MV-4-11 (cell line): ENCODE measurements at regions not wholly inside any gene's neighbourhood (a gene's known extent, or its start where the extent isn't known, plus 50 kb on each side); places are given as distances from the start of the nearest gene placed in this dataset.
"Not testable (repeated sequence)": the region's sequence is repeated elsewhere in the genome, so short reads cannot be mapped to it uniquely, and the experiment has no call there.

Source experiments
- DNase-seq: peaks from one replicate; lab custom pipeline; 2025; lab: John Stamatoyannopoulos, UW

- DNase-seq, result no peak
Observed at GRCh38 chr7:153524070-153524601, 528.1 kb upstream of the DPP6 start.

- no peak for DNase-seq
Observed at GRCh38 chr7:153529100-153529499, 523.1 kb upstream of the DPP6 start.

GRCh38 chr7:153529651-153530165 is 522.5 kb upstream of the DPP6 start:
- DNase-seq, result no peak

- DNase-seq, result no peak
Observed at GRCh38 chr7:153530441-153530840, 521.8 kb upstream of the DPP6 start.

DNA sequence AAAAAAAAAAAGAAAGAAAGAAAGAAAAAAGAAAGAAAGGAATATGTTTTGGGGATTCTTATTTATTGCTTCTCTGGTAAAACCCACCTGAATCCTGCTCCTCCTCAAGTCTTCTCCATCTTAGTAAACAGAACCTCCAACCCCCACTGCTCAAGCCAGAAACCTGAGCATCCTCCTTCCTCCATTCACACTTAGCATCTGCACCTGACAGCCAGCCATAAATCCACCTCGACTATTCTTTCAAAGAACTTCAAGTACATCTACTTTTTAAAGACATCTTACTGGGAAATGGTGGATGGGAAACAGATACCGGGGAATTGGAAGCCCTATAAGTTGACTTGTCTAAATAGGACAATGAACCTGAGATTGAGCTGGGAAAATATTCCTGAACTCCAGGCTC is 519.9 kb upstream of the DPP6 start:
- DNase-seq, result no peak

DNA sequence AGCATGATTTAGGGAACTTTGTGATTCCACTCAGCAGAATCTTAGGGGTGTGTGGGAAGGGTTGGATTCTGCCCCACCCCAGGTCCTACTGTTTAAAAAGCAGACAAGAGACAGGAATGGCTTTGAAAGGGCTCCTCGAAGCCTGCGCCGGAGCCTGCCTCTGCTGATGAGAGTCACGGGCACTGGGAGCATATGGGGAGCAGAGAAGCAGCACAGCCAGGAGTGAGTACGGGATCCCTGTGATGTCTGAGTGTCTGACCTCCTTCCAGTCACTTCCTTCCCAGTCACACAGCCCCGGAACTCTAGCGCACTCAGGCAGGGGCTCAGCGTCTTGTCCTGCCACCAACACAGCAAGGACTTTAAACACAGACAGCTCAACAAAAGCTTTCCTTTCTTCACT is 514.9 kb upstream of the DPP6 start:
- no peak for DNase-seq

GRCh38 chr7:153541903-153542302 is 510.3 kb upstream of the DPP6 start:
- no peak for DNase-seq

DNA sequence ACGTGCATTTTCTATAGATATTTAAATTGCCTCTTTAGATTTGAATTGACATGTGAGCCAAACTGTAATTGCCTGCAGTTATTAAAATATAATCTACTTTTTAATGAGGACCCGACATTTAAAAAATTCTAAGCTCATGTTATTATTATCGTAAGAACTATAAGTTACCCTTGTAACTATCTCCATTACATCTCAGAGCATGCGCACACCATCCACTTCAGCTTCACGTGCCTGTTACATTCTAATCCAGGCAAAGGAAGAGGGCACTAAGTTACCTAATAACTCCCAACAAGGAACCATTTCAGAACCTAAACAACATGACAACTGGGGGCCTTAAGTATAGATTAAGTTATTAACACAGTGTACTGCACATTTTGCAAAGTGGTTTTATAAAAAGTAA is 509.0 kb upstream of the DPP6 start:
- no peak for DNase-seq

GRCh38 chr7:153550173-153550572 is 502.0 kb upstream of the DPP6 start:
- DNase-seq, result no peak

DNA sequence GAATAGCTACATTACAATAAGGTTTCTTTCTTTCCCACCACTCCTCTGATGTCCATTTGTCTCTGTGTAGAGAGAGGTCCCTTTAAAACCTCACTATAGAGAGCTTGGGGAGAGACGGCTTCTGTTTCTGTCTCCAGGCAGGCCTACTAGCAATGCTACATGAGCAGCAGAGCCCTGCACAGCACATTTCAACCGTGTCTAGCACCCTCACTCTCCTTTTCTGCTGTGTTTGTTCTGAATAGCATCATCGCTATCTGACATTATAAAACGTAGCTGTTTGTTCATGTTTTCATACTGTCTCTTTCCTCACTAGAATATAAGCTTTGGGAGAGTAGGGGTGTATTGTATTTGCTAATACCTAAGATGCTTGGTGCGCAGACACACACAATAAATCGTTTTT is 487.8 kb upstream of the DPP6 start:
- no peak for DNase-seq

- no peak for DNase-seq
Observed at GRCh38 chr7:153566324-153566723, 485.9 kb upstream of the DPP6 start.

GRCh38 chr7:153567426-153567825 is 484.8 kb upstream of the DPP6 start:
- DNase-seq, result no peak

DNA sequence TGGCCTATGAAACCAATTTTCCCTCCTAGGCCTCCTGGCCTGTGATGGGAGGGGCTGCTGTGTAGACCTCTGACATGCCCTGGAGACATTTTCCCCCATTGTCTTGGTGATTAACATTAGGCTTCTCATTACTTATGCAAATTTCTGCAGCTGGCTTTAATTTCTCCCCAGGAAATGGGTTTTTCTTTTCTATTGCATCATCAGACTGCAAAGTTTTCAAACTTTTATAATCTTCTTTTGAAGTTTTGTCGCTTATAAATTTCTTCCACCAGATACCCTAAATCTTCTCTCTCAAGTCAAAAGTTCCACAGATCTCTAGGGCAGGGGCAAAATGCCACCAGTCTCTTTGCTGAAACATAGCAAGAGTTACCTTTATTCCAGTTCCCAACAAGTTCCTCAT is 482.7 kb upstream of the DPP6 start:
- DNase-seq, result not testable (repeated sequence)

DNA sequence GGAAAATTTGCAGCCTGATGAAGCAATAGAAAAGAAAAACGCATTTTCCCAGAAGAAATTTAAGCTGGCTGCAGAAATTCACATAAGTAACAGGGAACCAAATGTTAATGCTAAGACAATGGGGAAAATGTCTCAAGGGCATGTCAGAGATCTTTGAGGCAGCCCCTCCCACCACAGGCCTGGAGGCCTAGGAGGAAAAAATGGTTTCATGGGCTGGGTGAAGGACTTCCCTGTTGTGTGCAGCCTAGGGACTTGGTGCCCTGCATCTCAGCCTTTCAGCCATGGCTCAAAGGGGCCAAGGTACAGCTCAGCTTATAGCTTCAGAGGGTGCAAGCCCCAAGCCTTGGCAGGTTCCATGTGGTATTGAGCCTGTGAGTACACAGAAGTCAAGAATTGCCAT is 476.1 kb upstream of the DPP6 start:
- DNase-seq, result no peak

GRCh38 chr7:153581419-153581818 is 470.8 kb upstream of the DPP6 start:
- no peak for DNase-seq

- DNase-seq, result no peak
Observed at GRCh38 chr7:153584132-153584531, 468.1 kb upstream of the DPP6 start.

DNA sequence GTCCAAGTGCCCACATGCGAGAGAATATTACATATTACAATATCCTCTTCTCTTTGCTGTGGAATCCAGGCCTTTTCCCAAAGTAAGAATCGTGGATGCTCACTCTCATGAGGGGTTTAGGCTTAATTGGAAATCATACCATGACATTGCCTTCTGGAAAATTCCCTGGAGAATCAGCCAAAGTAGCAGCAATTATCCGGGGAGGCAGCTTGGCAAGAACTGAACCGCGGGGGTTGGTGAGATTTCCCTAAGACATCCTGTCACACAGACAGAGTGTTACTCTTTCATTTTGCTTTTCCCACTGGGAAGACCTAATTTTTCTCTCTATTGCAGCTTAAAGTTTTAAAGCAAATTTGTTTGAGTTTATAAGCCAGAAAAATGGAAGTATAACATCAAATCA is 463.6 kb upstream of the DPP6 start:
- DNase-seq, result no peak

- no peak for DNase-seq
Observed at GRCh38 chr7:153590136-153590535, 462.1 kb upstream of the DPP6 start.

DNA sequence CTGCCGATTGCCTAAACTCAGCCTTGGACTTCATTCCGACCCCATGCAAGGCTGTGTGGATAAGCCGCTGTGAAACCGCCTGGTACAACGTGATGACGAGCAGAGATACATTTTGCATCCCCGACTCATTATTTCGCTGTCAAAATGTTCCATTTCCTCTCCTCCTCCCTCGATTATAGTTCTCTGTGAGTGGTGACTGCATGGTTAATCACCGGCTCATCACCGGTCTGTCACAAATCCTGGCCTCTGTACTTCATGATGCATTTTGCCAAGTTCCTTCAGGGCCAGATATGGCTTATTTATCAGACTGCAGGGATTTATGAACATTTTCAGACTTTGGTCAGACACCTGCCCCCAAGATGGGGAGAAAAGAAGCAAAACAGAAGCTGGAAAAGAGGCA is 461.6 kb upstream of the DPP6 start:
- DNase-seq, result no peak

DNA sequence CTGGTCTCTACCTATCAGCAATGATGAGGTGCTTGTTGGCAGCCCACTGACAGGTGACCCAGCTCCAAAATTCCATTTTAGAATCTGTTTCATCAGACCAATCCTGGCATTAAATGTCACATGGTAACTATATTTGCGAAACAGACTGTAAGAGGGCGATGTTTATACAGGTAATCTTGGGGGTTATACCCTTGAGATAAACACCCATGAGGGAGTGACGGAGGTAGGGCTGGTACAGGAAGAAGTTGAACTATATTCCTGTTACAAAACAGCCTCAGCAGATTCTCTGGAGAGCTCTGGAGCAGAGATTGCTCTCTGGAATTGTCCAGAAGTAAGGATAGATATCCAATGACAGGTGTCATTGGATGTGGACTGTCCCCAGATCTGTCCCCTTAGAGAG is 444.8 kb upstream of the DPP6 start:
- DNase-seq, result no peak

DNA sequence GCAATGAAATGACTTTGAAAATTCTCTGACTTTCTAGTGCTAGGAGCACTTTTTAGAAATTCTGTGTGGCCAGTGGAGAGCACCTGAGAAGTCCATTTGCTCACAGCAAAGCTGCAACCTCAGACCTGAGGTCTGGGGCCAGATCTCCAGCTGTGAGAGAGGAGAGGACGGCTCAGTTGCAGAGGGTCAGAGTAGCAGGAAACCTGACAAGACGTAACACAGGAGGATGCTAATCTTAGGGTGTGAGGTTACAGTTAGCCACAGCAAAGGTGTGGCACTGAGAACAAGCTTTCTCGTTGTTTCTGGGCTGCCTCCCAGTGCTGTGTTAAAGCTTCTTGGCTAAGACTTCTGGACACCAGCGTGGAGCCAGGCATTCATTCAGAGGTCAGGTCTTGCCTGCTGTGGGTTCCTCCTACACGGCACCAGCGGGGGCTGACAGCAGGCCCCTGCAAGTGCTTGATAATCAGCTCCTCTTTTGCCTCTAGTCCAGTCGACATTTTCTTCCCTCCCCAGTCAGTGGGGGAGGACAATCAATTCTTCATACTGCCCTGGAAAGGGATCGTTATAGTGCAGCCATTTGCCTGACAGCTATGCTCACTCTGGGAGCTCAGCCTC is 435.4 kb upstream of the DPP6 start:
- no peak for DNase-seq

DNA sequence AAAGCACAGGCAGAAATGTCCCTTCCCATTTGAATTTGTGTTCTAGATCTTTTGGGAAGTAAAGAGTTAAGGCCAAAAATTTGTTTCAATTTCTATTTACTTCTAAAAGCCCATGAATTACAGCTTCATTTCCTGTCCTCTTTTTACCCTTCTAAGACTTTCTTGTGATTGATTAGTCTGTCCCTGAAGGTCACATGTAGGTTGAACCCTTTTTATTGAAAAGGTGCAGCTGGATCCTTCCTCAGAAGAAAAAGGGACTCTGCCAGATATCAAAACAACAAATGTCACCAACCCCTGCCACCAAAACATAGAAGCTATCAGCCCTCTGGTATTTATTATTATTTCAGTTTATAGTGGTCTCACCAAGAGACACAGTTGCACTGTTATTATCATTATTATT is 424.9 kb upstream of the DPP6 start:
- no peak for DNase-seq

- DNase-seq, result no peak
Observed at GRCh38 chr7:153628406-153628805, 423.8 kb upstream of the DPP6 start.

DNA sequence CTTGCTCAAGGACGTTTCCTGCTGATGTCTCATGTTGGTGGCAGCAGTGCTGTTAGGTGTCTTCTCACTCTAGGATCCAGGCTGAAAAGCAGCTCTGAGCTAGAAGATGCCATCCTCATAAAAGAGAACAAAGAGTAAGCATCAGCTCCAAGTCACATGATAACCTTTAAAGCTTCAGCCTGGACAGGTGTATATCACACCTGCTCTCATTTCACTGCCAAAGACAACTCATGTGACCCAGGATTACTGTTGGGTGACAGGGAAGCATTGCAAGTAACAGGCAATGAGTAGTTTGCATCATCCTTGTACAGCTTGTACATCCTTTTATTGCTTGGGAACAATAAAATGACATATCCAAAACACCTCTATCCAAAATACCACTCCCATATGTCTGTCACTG is 423.4 kb upstream of the DPP6 start:
- no peak for DNase-seq
